ENCODE measurements at regions not wholly inside any gene's neighbourhood (a gene's known extent, or its start where the extent isn't known, plus 50 kb on each side); places are given as distances from the start of the nearest gene placed in this dataset.

DNA sequence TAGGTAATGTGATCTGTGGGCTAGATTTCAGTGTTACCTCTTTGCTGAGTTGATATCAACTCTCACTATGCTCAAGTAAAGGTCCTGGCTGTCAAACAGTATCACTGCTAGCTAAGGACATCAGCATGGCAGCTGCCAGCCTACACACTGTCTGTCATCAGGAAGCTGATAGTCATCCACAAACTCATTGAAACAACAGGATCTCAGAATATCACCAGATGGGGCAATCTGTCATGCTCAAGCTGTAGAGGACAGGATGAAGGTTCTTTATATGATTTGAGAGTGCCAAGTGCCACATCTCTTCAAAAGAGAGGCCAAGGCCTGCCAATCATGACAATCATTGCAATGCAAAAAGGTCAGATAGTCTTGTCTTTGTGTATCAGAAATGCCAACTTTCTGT lies 811.5 kb upstream of the SEL1L start:
- POLR2A ChIA-PET, result no interaction called here

DNA sequence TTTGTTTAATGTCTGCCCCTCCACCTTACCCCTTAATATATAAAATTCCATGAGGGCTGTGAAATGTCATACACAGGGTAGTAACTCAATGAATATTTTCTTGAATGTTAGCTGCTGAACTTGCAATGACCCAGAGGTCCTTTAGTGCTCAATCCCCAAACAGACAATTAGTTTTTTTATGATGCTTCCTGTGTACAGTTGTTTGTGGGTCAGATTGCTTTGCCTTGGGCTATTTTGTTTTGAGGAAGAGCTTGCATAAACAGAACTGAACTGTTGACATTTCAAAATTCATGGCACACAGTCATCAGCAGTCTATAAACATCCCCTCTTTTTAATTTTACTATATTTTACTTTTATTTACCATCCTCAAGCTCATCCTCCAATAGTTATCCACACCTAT lies 820.5 kb upstream of the SEL1L start:
- ChIA-PET CTCF (no interaction called here), POLR2A (no interaction called here)
- Mint-ChIP-seq H3K4me3 (no peak overlapping the region), H3K27me3 (ENCODE audit: low read depth) (no peaks in the 10 kb centered on the region), H3K9me3 (peaks cover 20% of the 10 kb centered on the region), H3K4me1 (no peaks in the 10 kb centered on the region), H3K27ac (no peak overlapping the region), H3K36me3 (no peaks in the 10 kb centered on the region)
- TF ChIP-seq KAT7 (CRISPR knock-in tag; IDR thresholded peaks at IDR 0.05; ENCODE audit: borderline replicate concordance) (no peak), SP1 (CRISPR knock-in tag; conservative IDR thresholded peaks at IDR 0.05) (no peak), ZNF138 (CRISPR knock-in tag; conservative IDR thresholded peaks at IDR 0.05) (no peak), MXD4 (CRISPR knock-in tag; IDR thresholded peaks at IDR 0.05; ENCODE audit: borderline replicate concordance) (no peak), JAZF1 (CRISPR knock-in tag; IDR thresholded peaks at IDR 0.05) (no peak)
- TF ChIP-seq, protein P1, sequence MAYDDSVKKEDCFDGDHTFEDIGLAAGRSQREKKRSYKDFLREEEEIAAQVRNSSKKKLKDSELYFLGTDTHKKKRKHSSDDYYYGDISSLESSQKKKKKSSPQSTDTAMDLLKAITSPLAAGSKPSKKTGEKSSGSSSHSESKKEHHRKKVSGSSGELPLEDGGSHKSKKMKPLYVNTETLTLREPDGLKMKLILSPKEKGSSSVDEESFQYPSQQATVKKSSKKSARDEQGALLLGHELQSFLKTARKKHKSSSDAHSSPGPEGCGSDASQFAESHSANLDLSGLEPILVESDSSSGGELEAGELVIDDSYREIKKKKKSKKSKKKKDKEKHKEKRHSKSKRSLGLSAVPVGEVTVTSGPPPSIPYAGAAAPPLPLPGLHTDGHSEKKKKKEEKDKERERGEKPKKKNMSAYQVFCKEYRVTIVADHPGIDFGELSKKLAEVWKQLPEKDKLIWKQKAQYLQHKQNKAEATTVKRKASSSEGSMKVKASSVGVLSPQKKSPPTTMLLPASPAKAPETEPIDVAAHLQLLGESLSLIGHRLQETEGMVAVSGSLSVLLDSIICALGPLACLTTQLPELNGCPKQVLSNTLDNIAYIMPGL (CRISPR knock-in tag; IDR thresholded peaks at IDR 0.05), result no peak
- TF ChIP-seq, protein P2, sequence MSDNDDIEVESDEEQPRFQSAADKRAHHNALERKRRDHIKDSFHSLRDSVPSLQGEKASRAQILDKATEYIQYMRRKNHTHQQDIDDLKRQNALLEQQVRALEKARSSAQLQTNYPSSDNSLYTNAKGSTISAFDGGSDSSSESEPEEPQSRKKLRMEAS (CRISPR knock-in tag; IDR thresholded peaks at IDR 0.05), result no peak
- TF ChIP-seq, protein P3, sequence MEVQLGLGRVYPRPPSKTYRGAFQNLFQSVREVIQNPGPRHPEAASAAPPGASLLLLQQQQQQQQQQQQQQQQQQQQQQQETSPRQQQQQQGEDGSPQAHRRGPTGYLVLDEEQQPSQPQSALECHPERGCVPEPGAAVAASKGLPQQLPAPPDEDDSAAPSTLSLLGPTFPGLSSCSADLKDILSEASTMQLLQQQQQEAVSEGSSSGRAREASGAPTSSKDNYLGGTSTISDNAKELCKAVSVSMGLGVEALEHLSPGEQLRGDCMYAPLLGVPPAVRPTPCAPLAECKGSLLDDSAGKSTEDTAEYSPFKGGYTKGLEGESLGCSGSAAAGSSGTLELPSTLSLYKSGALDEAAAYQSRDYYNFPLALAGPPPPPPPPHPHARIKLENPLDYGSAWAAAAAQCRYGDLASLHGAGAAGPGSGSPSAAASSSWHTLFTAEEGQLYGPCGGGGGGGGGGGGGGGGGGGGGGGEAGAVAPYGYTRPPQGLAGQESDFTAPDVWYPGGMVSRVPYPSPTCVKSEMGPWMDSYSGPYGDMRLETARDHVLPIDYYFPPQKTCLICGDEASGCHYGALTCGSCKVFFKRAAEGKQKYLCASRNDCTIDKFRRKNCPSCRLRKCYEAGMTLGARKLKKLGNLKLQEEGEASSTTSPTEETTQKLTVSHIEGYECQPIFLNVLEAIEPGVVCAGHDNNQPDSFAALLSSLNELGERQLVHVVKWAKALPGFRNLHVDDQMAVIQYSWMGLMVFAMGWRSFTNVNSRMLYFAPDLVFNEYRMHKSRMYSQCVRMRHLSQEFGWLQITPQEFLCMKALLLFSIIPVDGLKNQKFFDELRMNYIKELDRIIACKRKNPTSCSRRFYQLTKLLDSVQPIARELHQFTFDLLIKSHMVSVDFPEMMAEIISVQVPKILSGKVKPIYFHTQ (CRISPR knock-in tag; IDR thresholded peaks at IDR 0.05), result no peak
- TF ChIP-seq, protein P4, sequence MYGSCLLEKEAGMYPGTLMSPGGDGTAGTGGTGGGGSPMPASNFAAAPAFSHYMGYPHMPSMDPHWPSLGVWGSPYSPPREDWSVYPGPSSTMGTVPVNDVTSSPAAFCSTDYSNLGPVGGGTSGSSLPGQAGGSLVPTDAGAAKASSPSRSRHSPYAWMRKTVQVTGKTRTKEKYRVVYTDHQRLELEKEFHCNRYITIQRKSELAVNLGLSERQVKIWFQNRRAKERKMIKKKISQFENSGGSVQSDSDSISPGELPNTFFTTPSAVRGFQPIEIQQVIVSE (CRISPR knock-in tag; IDR thresholded peaks at IDR 0.05; ENCODE audit: borderline replicate concordance), result no peak
- TF ChIP-seq, protein P5, sequence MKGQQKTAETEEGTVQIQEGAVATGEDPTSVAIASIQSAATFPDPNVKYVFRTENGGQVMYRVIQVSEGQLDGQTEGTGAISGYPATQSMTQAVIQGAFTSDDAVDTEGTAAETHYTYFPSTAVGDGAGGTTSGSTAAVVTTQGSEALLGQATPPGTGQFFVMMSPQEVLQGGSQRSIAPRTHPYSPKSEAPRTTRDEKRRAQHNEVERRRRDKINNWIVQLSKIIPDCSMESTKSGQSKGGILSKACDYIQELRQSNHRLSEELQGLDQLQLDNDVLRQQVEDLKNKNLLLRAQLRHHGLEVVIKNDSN (CRISPR knock-in tag; IDR thresholded peaks at IDR 0.05), result no peak
- TF ChIP-seq, protein P6, sequence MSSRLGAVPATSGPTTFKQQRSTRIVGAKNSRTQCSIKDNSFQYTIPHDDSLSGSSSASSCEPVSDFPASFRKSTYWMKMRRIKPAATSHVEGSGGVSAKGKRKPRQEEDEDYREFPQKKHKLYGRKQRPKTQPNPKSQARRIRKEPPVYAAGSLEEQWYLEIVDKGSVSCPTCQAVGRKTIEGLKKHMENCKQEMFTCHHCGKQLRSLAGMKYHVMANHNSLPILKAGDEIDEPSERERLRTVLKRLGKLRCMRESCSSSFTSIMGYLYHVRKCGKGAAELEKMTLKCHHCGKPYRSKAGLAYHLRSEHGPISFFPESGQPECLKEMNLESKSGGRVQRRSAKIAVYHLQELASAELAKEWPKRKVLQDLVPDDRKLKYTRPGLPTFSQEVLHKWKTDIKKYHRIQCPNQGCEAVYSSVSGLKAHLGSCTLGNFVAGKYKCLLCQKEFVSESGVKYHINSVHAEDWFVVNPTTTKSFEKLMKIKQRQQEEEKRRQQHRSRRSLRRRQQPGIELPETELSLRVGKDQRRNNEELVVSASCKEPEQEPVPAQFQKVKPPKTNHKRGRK (CRISPR knock-in tag; IDR thresholded peaks at IDR 0.05; ENCODE audit: borderline replicate concordance), result no peak
- TF ChIP-seq, protein P7, sequence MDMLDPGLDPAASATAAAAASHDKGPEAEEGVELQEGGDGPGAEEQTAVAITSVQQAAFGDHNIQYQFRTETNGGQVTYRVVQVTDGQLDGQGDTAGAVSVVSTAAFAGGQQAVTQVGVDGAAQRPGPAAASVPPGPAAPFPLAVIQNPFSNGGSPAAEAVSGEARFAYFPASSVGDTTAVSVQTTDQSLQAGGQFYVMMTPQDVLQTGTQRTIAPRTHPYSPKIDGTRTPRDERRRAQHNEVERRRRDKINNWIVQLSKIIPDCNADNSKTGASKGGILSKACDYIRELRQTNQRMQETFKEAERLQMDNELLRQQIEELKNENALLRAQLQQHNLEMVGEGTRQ (CRISPR knock-in tag; IDR thresholded peaks at IDR 0.05), result no peak
- DNase-seq (ENCODE audit: low spot score) (no peak), ATAC-seq (no peak)

More for the DNA sequence above, 811.5 kb upstream of the SEL1L start:
- H3K27me3 Mint-ChIP-seq (ENCODE audit: low read depth), result no peaks in the 10 kb centered on the region
- DNase-seq (ENCODE audit: low spot score), result no peak
- peaks cover 7% of the 10 kb centered on the region for H3K36me3 Mint-ChIP-seq
- CTCF ChIA-PET, result no interaction called here
- no peak overlapping the region for H3K4me3 Mint-ChIP-seq
- H3K4me1 Mint-ChIP-seq, result peaks cover 5% of the 10 kb centered on the region
- H3K27ac Mint-ChIP-seq, result no peak overlapping the region
- TF ChIP-seq, protein P8, sequence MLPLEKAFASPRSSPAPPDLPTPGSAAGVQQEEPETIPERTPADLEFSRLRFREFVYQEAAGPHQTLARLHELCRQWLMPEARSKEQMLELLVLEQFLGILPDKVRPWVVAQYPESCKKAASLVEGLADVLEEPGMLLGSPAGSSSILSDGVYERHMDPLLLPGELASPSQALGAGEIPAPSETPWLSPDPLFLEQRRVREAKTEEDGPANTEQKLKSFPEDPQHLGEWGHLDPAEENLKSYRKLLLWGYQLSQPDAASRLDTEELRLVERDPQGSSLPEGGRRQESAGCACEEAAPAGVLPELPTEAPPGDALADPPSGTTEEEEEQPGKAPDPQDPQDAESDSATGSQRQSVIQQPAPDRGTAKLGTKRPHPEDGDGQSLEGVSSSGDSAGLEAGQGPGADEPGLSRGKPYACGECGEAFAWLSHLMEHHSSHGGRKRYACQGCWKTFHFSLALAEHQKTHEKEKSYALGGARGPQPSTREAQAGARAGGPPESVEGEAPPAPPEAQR (CRISPR knock-in tag; IDR thresholded peaks at IDR 0.05), result no peak
- no peak for TF ChIP-seq FOXP1 (CRISPR knock-in tag; IDR thresholded peaks at IDR 0.05; ENCODE audit: borderline replicate concordance)
- TF ChIP-seq, protein P9, sequence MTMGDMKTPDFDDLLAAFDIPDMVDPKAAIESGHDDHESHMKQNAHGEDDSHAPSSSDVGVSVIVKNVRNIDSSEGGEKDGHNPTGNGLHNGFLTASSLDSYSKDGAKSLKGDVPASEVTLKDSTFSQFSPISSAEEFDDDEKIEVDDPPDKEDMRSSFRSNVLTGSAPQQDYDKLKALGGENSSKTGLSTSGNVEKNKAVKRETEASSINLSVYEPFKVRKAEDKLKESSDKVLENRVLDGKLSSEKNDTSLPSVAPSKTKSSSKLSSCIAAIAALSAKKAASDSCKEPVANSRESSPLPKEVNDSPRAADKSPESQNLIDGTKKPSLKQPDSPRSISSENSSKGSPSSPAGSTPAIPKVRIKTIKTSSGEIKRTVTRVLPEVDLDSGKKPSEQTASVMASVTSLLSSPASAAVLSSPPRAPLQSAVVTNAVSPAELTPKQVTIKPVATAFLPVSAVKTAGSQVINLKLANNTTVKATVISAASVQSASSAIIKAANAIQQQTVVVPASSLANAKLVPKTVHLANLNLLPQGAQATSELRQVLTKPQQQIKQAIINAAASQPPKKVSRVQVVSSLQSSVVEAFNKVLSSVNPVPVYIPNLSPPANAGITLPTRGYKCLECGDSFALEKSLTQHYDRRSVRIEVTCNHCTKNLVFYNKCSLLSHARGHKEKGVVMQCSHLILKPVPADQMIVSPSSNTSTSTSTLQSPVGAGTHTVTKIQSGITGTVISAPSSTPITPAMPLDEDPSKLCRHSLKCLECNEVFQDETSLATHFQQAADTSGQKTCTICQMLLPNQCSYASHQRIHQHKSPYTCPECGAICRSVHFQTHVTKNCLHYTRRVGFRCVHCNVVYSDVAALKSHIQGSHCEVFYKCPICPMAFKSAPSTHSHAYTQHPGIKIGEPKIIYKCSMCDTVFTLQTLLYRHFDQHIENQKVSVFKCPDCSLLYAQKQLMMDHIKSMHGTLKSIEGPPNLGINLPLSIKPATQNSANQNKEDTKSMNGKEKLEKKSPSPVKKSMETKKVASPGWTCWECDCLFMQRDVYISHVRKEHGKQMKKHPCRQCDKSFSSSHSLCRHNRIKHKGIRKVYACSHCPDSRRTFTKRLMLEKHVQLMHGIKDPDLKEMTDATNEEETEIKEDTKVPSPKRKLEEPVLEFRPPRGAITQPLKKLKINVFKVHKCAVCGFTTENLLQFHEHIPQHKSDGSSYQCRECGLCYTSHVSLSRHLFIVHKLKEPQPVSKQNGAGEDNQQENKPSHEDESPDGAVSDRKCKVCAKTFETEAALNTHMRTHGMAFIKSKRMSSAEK (CRISPR knock-in tag; IDR thresholded peaks at IDR 0.05; ENCODE audit: borderline replicate concordance), result no peak
- no peak for TF ChIP-seq NFATC4 (CRISPR knock-in tag; IDR thresholded peaks at IDR 0.05)
- TF ChIP-seq ZNF671 (CRISPR knock-in tag; IDR thresholded peaks at IDR 0.05), result no peak
- H3K9me3 Mint-ChIP-seq, result peaks cover 7% of the 10 kb centered on the region
- no peak for ATAC-seq

Measured in WTC11 (cell line).